Colonic mucosa (tissue), 4 donors: ENCODE measurements at regions not wholly inside any gene's neighbourhood (a gene's known extent, or its start where the extent isn't known, plus 50 kb on each side); places are given as distances from the start of the nearest gene placed in this dataset.

Source experiments
- DNase-seq: peaks from one replicate; pipeline ENCODE4 v3.0.0-alpha.2; 2020
- H3K27ac ChIP-seq: fragments of 200-600 bp; one replicate; pipeline ENCODE4 v1.8.0; 2021
- H3K27me3 ChIP-seq: fragments of 200-600 bp; one replicate; pipeline ENCODE4 v1.8.0; 2021
- H3K36me3 ChIP-seq: fragments of 200-600 bp; one replicate; pipeline ENCODE4 v1.8.0; 2021
- H3K4me1 ChIP-seq: fragments of 200-600 bp; one replicate; pipeline ENCODE4 v1.8.0; 2021; ENCODE audit warnings: mild to moderate bottlenecking
- H3K4me3 ChIP-seq: fragments of 200-600 bp; one replicate; pipeline ENCODE4 v1.8.0; 2021
- H3K9ac ChIP-seq, 2 donors: one replicate each; pipeline ENCODE4 v1.7.0; 2013; ENCODE audit warnings: control low read depth in 2 of 2, low read depth in 2 of 2, low read length in 2 of 2
- H3K9me3 ChIP-seq: fragments of 200-600 bp; one replicate; pipeline ENCODE4 v1.8.0; 2021
- intact Hi-C: fragments of 100-400 bp; cut with DNase I; formaldehyde crosslinking; loops from one replicate; pipeline ENCODE4 v1.14.1; 2022
- TF ChIP-seq, protein P1 (sequence below): fragments of 200-600 bp; IDR thresholded peaks from one replicate; pipeline ENCODE4 v1.8.0; 2022; ENCODE audit warnings: antibody characterized with exemption, mild to moderate bottlenecking
- donor health status: healthy.
- donor health status: DM: no; HTN: no; CAD: no.
- donor health status: DM: no; HTN: no; CAD: no.

DNA sequence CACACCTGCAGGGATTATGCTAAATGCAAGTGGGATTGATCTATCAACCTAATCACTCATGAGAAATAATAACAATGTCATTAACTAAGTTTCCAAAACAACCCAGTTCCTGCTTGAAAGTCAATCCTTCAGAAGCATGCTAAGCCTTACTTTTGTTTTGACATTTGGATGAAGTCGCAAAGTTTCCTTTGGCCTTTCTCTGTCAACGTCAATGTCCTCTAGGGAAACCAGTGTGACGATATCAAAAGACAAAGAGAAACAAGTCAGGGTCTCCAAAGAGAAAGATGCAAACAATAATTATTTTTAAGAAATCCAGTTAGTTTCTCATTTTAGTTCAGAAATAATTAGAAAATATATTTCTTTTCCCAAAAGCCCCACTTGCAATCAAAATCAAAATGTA is 86.7 kb upstream of the SRD5A3 start:
- Histone ChIP-seq H3K9me3 (no peaks in the 10 kb centered on the region), H3K36me3 (no peaks in the 10 kb centered on the region), H3K4me1 (no peaks in the 10 kb centered on the region), H3K4me3 (no peak overlapping the region), H3K27ac (no peak overlapping the region), H3K27me3 (no peaks in the 10 kb centered on the region), H3K9ac (no peak overlapping the region)
- DNase-seq = no peak
- TF ChIP-seq, protein P1, sequence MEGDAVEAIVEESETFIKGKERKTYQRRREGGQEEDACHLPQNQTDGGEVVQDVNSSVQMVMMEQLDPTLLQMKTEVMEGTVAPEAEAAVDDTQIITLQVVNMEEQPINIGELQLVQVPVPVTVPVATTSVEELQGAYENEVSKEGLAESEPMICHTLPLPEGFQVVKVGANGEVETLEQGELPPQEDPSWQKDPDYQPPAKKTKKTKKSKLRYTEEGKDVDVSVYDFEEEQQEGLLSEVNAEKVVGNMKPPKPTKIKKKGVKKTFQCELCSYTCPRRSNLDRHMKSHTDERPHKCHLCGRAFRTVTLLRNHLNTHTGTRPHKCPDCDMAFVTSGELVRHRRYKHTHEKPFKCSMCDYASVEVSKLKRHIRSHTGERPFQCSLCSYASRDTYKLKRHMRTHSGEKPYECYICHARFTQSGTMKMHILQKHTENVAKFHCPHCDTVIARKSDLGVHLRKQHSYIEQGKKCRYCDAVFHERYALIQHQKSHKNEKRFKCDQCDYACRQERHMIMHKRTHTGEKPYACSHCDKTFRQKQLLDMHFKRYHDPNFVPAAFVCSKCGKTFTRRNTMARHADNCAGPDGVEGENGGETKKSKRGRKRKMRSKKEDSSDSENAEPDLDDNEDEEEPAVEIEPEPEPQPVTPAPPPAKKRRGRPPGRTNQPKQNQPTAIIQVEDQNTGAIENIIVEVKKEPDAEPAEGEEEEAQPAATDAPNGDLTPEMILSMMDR = no peak
- intact Hi-C loops = no loop called here

DNA sequence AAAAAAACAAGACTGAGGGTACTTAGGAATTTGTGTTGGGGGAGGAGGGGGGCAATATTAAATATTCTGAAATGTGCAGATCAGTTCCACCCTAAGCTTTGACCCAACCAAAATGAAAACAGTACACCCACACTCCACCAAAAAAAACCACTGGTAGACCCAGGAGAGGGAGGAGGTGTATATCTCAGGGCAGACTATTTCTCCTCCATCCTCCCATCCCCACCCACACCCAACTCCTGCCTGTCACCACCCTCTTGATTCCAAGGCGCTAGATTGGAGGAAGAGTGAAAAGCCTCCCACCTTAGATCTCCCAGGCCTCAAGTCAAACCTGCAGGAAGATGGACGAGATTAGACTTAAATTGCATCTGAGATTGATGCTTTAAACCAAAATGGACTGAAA is 76.6 kb upstream of the SRD5A3 start:
- intact Hi-C loops = no loop called here
- H3K27ac ChIP-seq = no peak overlapping the region
- no peak for DNase-seq
- H3K4me1 ChIP-seq = no peaks in the 10 kb centered on the region
- H3K27me3 ChIP-seq = no peaks in the 10 kb centered on the region
- H3K9ac ChIP-seq = no peak overlapping the region
- no peaks in the 10 kb centered on the region for H3K36me3 ChIP-seq
- H3K4me3 ChIP-seq = no peak overlapping the region
- H3K9me3 ChIP-seq = no peaks in the 10 kb centered on the region
- TF ChIP-seq, protein P1 = no peak

DNA sequence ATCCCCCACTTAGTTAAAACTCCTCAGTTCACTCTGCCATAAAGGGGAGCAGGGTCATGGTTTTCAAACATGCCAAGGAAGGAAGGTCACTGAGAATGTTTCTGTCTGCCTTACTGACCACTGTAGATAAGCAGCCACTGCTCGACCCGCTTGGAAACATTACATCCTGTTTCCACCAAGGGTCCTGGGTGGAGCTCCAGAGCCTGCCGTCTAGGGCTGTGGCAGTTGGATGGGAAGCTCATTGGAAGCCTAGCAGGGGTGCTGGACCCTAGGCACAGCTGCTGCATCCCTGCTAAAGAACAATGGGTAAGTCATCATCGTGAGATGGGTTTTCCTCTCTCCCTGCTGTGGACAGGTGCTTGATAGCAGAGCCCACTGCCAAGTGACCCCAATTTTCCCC is 76.0 kb upstream of the SRD5A3 start:
- no peak overlapping the region for H3K27ac ChIP-seq
- TF ChIP-seq, protein P1 = no peak
- no peak for DNase-seq
- no peaks in the 10 kb centered on the region for H3K9me3 ChIP-seq
- no peaks in the 10 kb centered on the region for H3K36me3 ChIP-seq
- no peak overlapping the region for H3K9ac ChIP-seq
- no peaks in the 10 kb centered on the region for H3K4me1 ChIP-seq
- no peak overlapping the region for H3K4me3 ChIP-seq
- no peaks in the 10 kb centered on the region for H3K27me3 ChIP-seq
- intact Hi-C loops = no loop called here

DNA sequence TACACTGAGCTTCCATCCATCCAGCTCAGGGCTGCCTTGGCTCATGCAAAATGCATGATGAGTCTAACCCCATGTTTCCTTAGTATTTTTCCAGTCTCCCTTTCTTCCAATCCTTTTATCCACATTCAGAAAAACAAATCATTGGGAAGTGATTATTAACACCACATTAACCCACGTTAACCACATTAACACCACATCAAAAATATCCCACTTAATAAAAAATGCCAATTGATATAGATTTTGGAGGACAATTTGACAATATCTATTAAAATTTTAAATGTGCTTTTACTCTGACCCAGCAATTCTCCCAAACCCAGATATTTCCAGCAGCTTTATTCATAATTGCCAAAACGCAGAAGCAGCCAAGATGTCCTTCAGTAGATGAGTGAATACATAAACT is 75.6 kb upstream of the SRD5A3 start:
- no peaks in the 10 kb centered on the region for H3K4me1 ChIP-seq
- H3K27me3 ChIP-seq = no peaks in the 10 kb centered on the region
- no peaks in the 10 kb centered on the region for H3K36me3 ChIP-seq
- TF ChIP-seq, protein P1 = no peak
- intact Hi-C loops = no loop called here
- no peak overlapping the region for H3K4me3 ChIP-seq
- DNase-seq = no peak
- H3K9ac ChIP-seq = no peak overlapping the region
- H3K9me3 ChIP-seq = no peaks in the 10 kb centered on the region
- no peak overlapping the region for H3K27ac ChIP-seq

DNA sequence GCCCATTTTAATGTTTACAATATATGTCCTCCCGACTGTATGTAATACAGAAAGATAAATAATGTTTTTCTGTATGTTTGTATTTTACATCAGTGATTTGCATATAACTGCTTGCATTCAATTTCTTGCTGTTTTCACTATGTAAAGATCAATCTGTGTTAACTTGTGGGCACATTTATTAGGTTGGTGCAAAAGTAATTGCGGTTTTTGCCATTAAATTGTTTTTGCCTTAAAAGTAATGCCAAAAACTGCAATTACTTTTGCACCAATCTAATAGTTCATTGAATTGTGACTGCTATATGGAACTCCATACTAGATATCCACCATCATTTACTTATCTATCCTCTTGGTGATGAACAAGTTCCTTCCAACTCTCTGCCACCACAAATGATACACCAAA is 73.9 kb upstream of the SRD5A3 start:
- no peak overlapping the region for H3K27ac ChIP-seq
- H3K36me3 ChIP-seq = no peaks in the 10 kb centered on the region
- H3K27me3 ChIP-seq = no peaks in the 10 kb centered on the region
- no peak overlapping the region for H3K9ac ChIP-seq
- no peak for DNase-seq
- H3K4me3 ChIP-seq = no peak overlapping the region
- no peaks in the 10 kb centered on the region for H3K4me1 ChIP-seq
- intact Hi-C loops = no loop called here
- TF ChIP-seq, protein P1 = no peak
- no peaks in the 10 kb centered on the region for H3K9me3 ChIP-seq

DNA sequence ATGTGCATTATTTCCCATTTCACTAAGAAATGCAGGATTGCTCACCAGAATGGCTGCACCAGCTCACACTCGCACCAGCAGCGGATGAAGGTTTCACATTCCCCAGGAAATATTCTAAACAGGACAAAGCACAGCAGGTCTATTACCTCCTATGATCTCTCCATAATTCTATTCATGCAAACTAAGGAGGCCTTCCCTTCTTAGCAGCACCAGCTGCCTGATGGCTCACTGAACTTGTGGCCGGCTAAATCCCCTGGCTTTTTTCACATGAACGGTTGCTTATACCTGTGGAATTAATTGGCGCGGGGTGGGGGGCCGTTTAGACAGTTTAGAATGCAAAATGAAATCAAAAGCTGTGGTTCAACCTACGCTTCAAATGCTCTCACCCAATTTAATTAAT is 73.5 kb upstream of the SRD5A3 start:
- Histone ChIP-seq H3K4me3 (no peak overlapping the region), H3K9ac (no peak overlapping the region), H3K27ac (no peak overlapping the region), H3K9me3 (no peaks in the 10 kb centered on the region), H3K27me3 (no peaks in the 10 kb centered on the region), H3K36me3 (no peaks in the 10 kb centered on the region), H3K4me1 (no peaks in the 10 kb centered on the region)
- no peak for DNase-seq
- TF ChIP-seq, protein P1 = no peak
- intact Hi-C loops = no loop called here
